Daoy (cell line): ENCODE measurements at regions not wholly inside any gene's neighbourhood (a gene's known extent, or its start where the extent isn't known, plus 50 kb on each side); places are given as distances from the start of the nearest gene placed in this dataset.

Experiments
- DNase-seq: peaks from one replicate; pipeline ENCODE4 v3.0.0-alpha.2; 2015; ENCODE audit warnings: low read depth

DNA sequence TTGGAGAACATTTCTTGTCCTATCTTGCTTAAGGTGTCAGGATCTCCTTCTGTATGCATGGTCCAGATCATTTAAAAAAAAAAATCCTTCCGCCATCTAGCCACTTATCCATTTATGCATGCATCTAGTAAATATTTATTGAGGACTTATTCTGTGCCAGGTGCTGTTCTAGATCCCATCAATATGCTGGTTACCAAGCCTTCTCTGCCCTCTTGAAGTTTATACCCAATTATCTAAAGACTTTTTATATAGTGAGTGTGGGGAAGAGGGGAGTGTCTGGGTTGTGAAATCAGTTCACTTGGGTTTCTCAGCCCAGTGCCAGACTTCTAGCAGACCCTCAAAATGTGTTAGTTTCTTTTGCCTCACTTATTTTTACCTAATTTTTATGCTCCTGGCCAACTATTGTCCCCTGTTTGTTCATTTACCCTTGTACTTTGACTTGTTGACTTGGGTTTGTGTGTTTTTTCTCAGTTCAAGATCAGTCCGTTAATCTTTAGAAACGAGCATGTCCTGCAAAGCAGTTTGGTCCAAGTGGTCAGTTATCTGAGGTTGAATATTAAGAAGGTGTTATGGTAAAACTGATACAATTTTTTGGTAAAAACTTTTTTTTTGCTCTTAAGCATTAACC lies 488.9 kb downstream of the PCNX1 start:
- no peak for DNase-seq

GRCh38 chr14:71397371-71397770 lies 490.1 kb downstream of the PCNX1 start:
- no peak for DNase-seq

DNA sequence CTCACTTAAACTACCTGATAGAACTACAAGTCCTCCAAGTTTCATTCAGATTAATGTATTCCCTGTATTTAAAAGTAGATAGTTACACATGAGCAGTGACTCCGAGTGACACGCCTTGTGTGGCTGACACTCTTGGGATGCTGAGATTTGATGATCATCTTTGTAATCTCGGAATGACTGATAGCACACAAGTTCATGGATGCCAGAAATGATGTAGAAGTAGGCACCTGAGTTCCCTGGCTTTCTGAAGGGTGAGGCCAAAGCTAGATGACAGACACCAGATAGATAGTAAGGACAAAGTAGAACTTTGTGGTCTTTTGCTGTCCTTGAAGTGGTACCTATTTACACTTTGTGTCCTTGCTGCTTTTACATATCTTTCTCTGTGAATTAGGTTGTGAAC lies 491.2 kb downstream of the PCNX1 start:
- DNase-seq = no peak

DNA sequence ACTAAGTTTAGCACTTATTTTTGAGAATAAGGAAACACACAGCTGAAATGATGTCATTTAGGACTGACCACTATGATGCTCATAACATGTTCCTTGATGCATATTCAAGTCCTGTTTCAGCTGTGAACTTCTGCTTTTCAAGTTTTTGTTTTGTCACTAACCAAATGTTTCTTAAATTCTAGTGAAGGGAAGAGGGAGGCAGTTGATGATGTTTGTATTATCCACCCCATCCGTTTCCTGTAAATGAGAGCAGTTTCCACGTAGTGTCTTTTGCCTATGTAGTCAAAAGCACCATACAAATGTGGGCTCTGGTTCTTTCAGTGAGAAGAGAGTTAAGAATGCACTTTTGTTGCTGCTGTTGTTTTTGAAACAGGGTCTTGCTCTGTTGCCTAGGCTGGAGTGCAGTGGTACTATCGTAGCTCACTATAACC lies 491.8 kb downstream of the PCNX1 start:
- DNase-seq = no peak

DNA sequence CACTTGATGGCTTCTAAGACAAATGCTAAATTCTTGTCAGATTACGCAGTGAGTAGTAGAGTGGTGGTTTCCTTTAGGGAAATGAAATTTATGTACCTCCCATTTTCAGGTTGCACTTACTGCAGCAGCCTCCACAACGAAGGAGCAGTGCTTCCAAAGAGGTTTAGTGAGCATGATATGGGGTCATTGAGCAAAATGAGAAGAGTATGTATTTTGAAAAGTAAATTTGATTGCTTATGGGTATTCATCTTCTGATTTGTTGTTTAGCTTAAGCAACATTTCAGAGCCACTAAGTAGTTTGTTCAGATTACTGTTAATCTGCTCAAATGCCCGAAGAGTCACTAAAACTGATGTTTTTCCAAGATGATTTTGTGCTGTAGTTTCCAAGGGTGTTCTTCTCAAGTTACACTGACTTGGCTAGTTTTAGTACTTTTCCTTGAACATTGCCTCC lies 493.6 kb downstream of the PCNX1 start:
- peak; percentile 32 for DNase-seq

- DNase-seq = peak; percentile 27
Observed at GRCh38 chr14:71402415-71402814, 495.2 kb downstream of the PCNX1 start.

- DNase-seq = no peak
Observed at GRCh38 chr14:71403656-71404055, 496.4 kb downstream of the PCNX1 start.

DNA sequence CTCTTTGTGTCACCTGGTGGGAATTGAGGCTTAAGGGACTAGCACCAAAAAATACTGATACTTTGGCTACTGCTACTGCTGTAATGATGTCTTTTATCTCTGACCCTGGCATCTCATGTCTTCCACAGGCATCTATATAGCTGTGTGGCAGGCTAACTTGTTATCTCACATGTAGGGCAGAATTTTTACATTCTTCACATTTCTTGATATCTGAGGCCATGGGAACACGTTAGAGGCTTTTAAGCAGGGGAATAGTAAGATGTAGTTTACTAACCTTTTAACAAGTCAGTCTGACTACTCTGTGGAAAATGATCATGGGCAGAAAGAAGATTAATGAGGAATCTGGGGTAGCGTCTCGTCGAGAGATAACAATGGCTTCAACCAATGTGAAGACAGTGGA lies 498.4 kb downstream of the PCNX1 start:
- DNase-seq = no peak

DNA sequence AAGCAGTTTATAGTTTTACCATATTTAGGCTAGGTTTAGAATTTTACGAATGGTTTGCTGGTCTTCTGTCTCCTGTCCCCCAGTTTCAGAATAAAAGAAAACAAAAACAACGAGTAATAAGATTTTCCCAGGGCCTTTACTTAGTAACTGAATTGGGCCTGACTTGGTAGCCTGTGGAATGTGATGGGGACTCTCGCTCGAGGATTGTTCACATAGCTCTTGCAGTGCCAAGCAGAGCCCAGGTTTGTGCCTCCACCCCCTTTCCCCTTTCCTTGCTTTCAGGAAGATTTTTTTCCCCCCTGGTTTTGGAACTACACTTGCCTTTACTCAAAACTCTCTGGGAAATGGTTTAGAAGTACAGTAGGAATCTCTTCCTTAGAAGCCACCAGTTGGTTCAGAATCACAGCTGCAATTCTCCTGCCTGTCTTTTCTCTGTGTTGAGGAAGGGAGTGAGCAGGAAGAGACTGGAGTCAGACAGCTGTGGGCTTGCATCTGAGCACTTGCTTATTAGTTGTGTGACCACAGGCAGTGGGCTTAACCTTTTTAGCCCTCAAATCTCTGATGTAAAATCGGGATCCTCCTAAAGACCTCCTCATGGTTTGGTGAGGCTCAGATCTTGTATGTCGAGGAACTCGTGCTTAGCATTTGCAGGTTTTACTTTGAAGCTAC lies 501.2 kb downstream of the PCNX1 start:
- no peak for DNase-seq

- no peak for DNase-seq
Observed at GRCh38 chr14:71410578-71411284, 503.5 kb downstream of the PCNX1 start.

- no peak for DNase-seq
Observed at GRCh38 chr14:71411285-71411595, 504.0 kb downstream of the PCNX1 start.

DNA sequence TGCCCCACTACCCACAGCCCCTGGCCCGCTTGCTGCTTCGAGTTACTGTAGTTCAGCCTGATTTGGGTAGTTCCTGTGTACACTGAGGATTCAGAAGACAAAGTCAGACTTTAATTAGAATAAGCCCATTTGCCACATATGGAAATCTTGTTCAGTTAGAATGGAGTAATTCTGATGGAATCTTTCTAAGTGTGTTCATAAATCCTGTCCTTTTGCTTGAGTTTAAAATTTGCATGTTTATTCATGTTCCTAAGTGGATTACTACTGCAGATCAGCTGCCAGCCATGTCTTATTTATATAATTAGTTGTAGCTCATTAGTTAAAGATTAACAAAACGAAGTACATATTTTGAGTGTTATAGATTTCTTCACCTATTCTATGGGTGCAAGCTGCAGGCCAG lies 504.5 kb downstream of the PCNX1 start:
- no peak for DNase-seq

DNA sequence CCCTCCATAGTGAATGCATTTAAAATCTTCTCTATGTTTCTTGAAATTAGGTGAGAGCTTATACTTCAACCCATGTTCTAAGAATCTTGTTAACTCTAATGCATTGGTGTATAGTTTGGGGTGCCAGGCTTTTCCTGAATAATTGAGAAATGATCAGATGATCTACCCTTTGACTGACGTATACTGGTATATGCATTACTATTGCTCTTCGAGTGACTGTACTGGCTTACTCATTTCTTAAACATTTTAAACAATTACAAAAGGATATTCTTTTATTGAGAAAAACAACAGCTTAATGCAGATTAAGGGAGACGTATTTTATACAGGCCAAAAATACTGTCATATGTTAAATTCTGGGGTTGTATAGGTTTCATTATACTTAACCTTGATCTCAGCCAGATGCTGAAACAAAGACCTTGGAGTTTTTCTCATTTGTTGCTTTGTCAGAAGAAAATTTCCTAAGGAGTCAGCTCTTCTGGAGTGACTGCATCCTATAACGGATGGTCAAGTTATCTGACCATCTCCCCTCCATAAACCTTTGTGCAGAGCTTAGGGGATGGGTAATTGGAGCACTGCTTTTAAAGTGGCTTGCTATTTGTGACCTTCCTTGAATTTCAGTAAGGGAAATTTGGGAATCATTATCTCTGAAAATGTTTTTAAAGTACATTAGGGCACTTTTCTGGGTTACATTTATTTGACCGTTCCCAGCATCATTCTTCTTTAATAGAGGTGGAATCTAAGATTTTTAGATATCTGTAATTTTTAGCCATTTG lies 507.6 kb downstream of the PCNX1 start:
- DNase-seq = no peak

- no peak for DNase-seq
Observed at GRCh38 chr14:71415404-71415690, 508.1 kb downstream of the PCNX1 start.

DNA sequence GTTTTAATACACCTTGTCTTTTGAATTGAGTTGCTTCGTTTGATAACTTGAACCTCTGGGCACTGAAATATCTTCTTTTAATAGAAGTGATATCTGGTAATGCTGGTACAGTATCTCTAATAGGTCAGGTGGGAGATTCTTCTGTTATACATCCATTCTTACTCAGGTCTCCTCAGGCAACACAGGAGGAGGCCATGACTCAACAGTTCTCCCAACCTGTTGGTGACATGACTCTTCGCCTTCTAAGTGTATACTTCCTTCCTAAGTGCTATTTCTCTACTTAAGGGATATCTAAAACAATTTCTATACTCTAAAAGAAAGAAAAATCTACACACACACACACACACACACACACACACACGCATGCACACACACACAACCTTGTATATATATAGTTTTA lies 509.1 kb downstream of the PCNX1 start:
- DNase-seq = peak; percentile 39

DNA sequence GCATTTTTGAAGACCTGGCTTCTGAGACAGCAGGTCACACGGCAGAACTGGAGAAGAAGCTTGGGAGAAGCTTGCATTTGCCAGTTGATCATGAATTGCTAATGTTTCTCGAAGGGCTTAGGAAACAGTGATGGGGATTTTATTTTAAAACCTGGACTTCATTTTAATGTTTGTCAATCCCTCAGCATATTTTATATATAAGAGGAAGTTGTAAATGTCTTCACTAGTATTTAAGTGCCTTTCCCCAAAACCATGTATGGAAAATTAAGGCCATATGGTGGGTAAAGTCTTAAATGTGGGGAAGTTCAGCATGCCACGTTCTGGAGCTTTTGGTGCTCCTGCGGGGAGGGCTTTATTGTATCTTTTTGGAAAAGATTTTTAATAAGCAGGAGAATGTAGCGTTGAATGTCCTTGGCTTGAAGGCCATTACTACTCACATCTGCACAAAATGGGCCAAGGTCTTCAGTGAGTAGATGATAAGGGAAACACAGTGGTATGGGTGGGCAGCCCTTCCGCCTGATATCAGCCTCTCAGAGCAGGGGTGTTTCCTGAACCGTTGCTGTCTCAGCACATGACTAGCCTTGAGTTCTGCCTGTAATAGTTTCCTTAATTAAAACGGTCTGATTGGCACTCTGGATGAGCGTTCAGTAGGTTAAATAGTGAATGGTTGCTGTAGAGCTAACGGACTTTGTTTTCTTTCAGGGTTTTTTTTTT lies 511.4 kb downstream of the PCNX1 start:
- DNase-seq = no peak

GRCh38 chr14:71423481-71423880 lies 508.7 kb upstream of the RGS6 start:
- no peak for DNase-seq

DNA sequence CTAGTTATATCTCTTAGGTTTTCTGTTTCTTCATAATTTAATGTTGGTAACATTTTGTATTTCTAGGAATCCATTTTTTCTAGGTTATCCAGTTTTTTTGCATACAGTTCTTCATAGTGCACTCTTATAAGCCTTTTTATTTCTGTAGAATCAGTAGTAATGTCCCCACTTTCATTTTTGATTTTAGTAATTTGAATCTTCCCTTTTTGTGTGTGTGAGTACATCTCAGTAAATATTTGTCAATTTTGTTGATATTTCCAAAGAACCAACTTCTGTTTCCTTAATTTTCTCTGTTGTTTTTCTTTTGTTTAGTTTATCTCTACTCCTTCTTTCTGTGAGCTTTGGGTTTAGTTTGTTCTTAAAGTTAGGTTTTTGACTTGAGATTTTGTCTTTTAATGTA lies 507.3 kb upstream of the RGS6 start:
- no peak for DNase-seq

GRCh38 chr14:71426001-71426400 lies 506.2 kb upstream of the RGS6 start:
- DNase-seq = no peak

DNA sequence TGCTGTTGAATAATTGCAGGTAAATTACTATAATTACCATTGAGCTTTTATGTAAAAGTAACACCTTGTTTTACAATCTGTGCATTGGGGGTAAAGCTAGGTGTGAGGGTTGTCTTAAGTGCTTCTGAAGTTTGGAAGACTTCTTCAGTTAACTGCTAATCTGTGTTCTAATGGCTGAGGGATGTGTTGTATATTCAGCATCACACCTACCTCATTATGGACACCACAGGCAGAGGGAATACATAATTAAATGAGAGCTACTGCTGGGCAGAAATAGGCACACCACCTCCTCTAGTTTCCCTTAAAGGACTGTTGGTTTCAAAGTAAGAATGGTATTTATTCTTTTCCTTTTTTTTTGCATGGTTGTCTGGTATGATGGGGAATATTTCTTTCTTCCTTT lies 502.3 kb upstream of the RGS6 start:
- DNase-seq = no peak

GRCh38 chr14:71430321-71430677 lies 501.9 kb upstream of the RGS6 start:
- no peak for DNase-seq

GRCh38 chr14:71430678-71431376 lies 501.4 kb upstream of the RGS6 start:
- no peak for DNase-seq
